ENCODE measurements at regions not wholly inside any gene's neighbourhood (a gene's known extent, or its start where the extent isn't known, plus 50 kb on each side); places are given as distances from the start of the nearest gene placed in this dataset.

GRCh38 chr7:85719981-85720953 is 533.4 kb upstream of the SEMA3D start:
- no peak overlapping the region for H3K9ac ChIP-seq (ENCODE audit: insufficient read depth in 1 of 2, low read depth in 2 of 2, low read length in 2 of 2)
- H3K36me3 ChIP-seq (ENCODE audit: control insufficient read depth, insufficient read depth, low read length) = no peaks in the 10 kb centered on the region
- 2% methylated on average over 4 of the region's 4 CpGs for WGBS (ENCODE audit: insufficient coverage, low coverage, missing lambda C conversion rate)
- FAIRE-seq (no peak), ATAC-seq (no peak), DNase-seq (ENCODE audit: extremely low read depth in 1 of 4, low spot score in 3 of 4) (no peak)
- no TSS peak for BruUV-seq (replicated peaks)
- H3K4me1 ChIP-seq (replicated peaks in 1 of 2; ENCODE audit: control insufficient read depth in 2 of 2, insufficient read depth in 2 of 2, low read length in 2 of 2) = no peaks in the 10 kb centered on the region
- no peaks in the 10 kb centered on the region; the same call in 1 of the 2 replicates for H3K9me3 ChIP-seq (replicated peaks; ENCODE audit: control insufficient read depth, insufficient read depth, low read depth, low read length)
- H3K9me1 ChIP-seq (ENCODE audit: control insufficient read depth, insufficient read depth, low read length) = no peaks in the 10 kb centered on the region
- no peak overlapping the region for H2AFZ ChIP-seq (ENCODE audit: low read depth, low read length)
- TF ChIP-seq ZNF354B (CRISPR knock-in tag; IDR thresholded peaks at IDR 0.05) = no peak
- no peak for TF ChIP-seq FOXA3 (CRISPR knock-in tag; conservative IDR thresholded peaks at IDR 0.05 in 1 of 2, IDR thresholded peaks at IDR 0.05 in 1 of 2)
- TF ChIP-seq PRPF4 (IDR thresholded peaks at IDR 0.05; ENCODE audit: insufficient read depth, low read depth, low read length, poor library complexity, severe bottlenecking) = no peak
- H3K4me3 ChIP-seq = no peak overlapping the region
- no peak overlapping the region for H3K27ac ChIP-seq (ENCODE audit: extremely low read depth, low read depth, low read length)
- in situ Hi-C loops (cut with MboI) = no loop called here
- H4K20me1 ChIP-seq (replicated peaks; ENCODE audit: control insufficient read depth, insufficient read depth, low read length) = no peaks in the 10 kb centered on the region
- H3K27me3 ChIP-seq (ENCODE audit: control insufficient read depth in 2 of 2, insufficient read depth in 2 of 2, low read length in 2 of 2) = no peaks in the 10 kb centered on the region
- no peak overlapping the region for H3K4me2 ChIP-seq (ENCODE audit: insufficient read depth, low read length)
- CTCF ChIA-PET (ENCODE audit: low intra/inter-chr PET ratio) = no interaction called here
- intact Hi-C loops (cut with micrococcal nuclease) = no loop called here
- POLR2A ChIA-PET = no interaction called here
- no peaks in the 10 kb centered on the region for H3K79me2 ChIP-seq (ENCODE audit: control insufficient read depth, insufficient read depth, low read length)

- no peak for FAIRE-seq
- Histone ChIP-seq H4K20me1 (replicated peaks; ENCODE audit: control insufficient read depth, insufficient read depth, low read length) (no peaks in the 10 kb centered on the region), H3K4me2 (ENCODE audit: insufficient read depth, low read length) (no peak overlapping the region), H3K36me3 (ENCODE audit: control insufficient read depth, insufficient read depth, low read length) (no peaks in the 10 kb centered on the region), H3K9me1 (ENCODE audit: control insufficient read depth, insufficient read depth, low read length) (no peaks in the 10 kb centered on the region), H3K9me3 (replicated peaks; ENCODE audit: control insufficient read depth, insufficient read depth, low read depth, low read length) (no peaks in the 10 kb centered on the region; the same call in 1 of the 2 replicates), H3K27ac (ENCODE audit: extremely low read depth, low read depth, low read length) (no peak overlapping the region), H2AFZ (ENCODE audit: low read depth, low read length) (no peak overlapping the region), H3K79me2 (ENCODE audit: control insufficient read depth, insufficient read depth, low read length) (no peaks in the 10 kb centered on the region), H3K9ac (ENCODE audit: insufficient read depth in 1 of 2, low read depth in 2 of 2, low read length in 2 of 2) (no peak overlapping the region), H3K27me3 (ENCODE audit: control insufficient read depth in 2 of 2, insufficient read depth in 2 of 2, low read length in 2 of 2) (no peaks in the 10 kb centered on the region), H3K4me1 (replicated peaks in 1 of 2; ENCODE audit: control insufficient read depth in 2 of 2, insufficient read depth in 2 of 2, low read length in 2 of 2) (no peaks in the 10 kb centered on the region), H3K4me3 (no peak overlapping the region)
- BruUV-seq (replicated peaks) = no TSS peak
- no peak for DNase-seq (ENCODE audit: extremely low read depth in 1 of 4, low spot score in 3 of 4)
- intact Hi-C loops (cut with micrococcal nuclease) = no loop called here
- no peak for ATAC-seq
- WGBS (ENCODE audit: insufficient coverage, low coverage, missing lambda C conversion rate) = 3% methylated on average over 2 of the region's 2 CpGs
- POLR2A ChIA-PET = no interaction called here
- CTCF ChIA-PET (ENCODE audit: low intra/inter-chr PET ratio) = no interaction called here
- in situ Hi-C loops (cut with MboI) = no loop called here
- TF ChIP-seq FUS (optimal IDR thresholded peaks at IDR 0.05; ENCODE audit: low read depth, low read length) = no peak
- TF ChIP-seq SFPQ (IDR thresholded peaks at IDR 0.05; ENCODE audit: low read depth, low read length) = no peak
- TF ChIP-seq BRF2 (IDR thresholded peaks at IDR 0.05; ENCODE audit: borderline replicate concordance, insufficient read depth, insufficient read length) = no peak
- TF ChIP-seq SPI1 (IDR thresholded peaks at IDR 0.05; ENCODE audit: borderline replicate concordance, low read depth, low read length) = no peak
- no peak for TF ChIP-seq ZNF551 (CRISPR knock-in tag; IDR thresholded peaks at IDR 0.05)
- TF ChIP-seq ZNF75A (CRISPR knock-in tag; IDR thresholded peaks at IDR 0.05) = no peak
- no peak for TF ChIP-seq SMAD1 (IDR thresholded peaks at IDR 0.05; ENCODE audit: low read depth, low read length, partially characterized antibody)
- no peak for TF ChIP-seq BRCA1 (IDR thresholded peaks at IDR 0.05)
- TF ChIP-seq BRCA1 (CRISPR knock-in tag; IDR thresholded peaks at IDR 0.05) = no peak
- no peak for TF ChIP-seq ZNF263 (CRISPR knock-in tag; IDR thresholded peaks at IDR 0.05; ENCODE audit: borderline replicate concordance)
Observed at GRCh38 chr7:85716353-85716752, 529.5 kb upstream of the SEMA3D start.

Measured in K562 (cell line).